A673 (cell line): ENCODE measurements at regions not wholly inside any gene's neighbourhood (a gene's known extent, or its start where the extent isn't known, plus 50 kb on each side); places are given as distances from the start of the nearest gene placed in this dataset.

ENCODE experiments used
- BruUV-seq: library from RNA; stranded (reverse); fragments of 400-500 nt; replicated peaks from 2 replicates; lab custom pipeline; 2021; lab: Mats Ljungman, UMichigan
- CTCF ChIA-PET: fragments of 300-600 bp; sonication (Branson Sonifier 250); formaldehyde crosslinking; loops from one replicate; lab custom pipeline; 2022; ENCODE audit warnings: antibody characterized with exemption; lab: Charles Lee
- POLR2A ChIA-PET: fragments of 300-600 bp; sonication (Branson Sonifier 250); formaldehyde crosslinking; loops from one replicate; lab custom pipeline; 2022; ENCODE audit warnings: antibody characterized with exemption; ENCODE audit not compliant: low non-redundant PET; lab: Charles Lee
- DNase-seq: peaks from one replicate; pipeline ENCODE4 v3.0.0-alpha.2; 2015; ENCODE audit warnings: low spot score
- H3K27ac ChIP-seq: fragments of 200-600 bp; sonication (generic); 2 replicates; pipeline ENCODE4 v1.5.1; 2016; ENCODE audit warnings: mixed run types, low read depth, mild to moderate bottlenecking, mixed read lengths, antibody characterized with exemption, low read length; ENCODE audit not compliant: poor library complexity, severe bottlenecking
- H3K27me3 ChIP-seq: fragments of 200-600 bp; sonication (generic); replicated peaks from 2 replicates; pipeline ENCODE4 v1.6.1; 2017; ENCODE audit warnings: mixed run types, low read depth, mild to moderate bottlenecking, mixed read lengths, antibody characterized with exemption, low read length; ENCODE audit not compliant: insufficient read depth, poor library complexity
- H3K36me3 ChIP-seq: fragments of 200-600 bp; sonication (generic); 2 replicates; pipeline ENCODE4 v1.6.1; 2016; ENCODE audit warnings: mixed run types, mild to moderate bottlenecking, mixed read lengths, antibody characterized with exemption, low read length; ENCODE audit not compliant: insufficient read depth, poor library complexity, severe bottlenecking
- H3K4me1 ChIP-seq: fragments of 200-600 bp; sonication (generic); 2 replicates; pipeline ENCODE4 v1.6.1; 2017; ENCODE audit warnings: mixed run types, mild to moderate bottlenecking, mixed read lengths, antibody characterized with exemption, low read length; ENCODE audit not compliant: insufficient read depth, poor library complexity, severe bottlenecking
- H3K4me3 ChIP-seq: fragments of 200-600 bp; sonication (generic); 2 replicates; pipeline ENCODE4 v1.5.1; 2016; ENCODE audit warnings: low read depth, mixed run types, mild to moderate bottlenecking, mixed read lengths, low read length; ENCODE audit not compliant: poor library complexity, severe bottlenecking
- H3K9me3 ChIP-seq: fragments of 200-600 bp; sonication (generic); 2 replicates; pipeline ENCODE4 v1.6.1; 2016; ENCODE audit warnings: mixed run types, low read depth, mild to moderate bottlenecking, mixed read lengths, antibody characterized with exemption, low read length; ENCODE audit not compliant: poor library complexity, severe bottlenecking
- EZH2 ChIP-seq: fragments of 200-600 bp; sonication (generic); IDR thresholded peaks from 2 replicates; pipeline ENCODE4 v1.6.1; 2017; ENCODE audit warnings: borderline replicate concordance, low read depth, mild to moderate bottlenecking, mixed read lengths, antibody characterized with exemption, low read length; ENCODE audit not compliant: poor library complexity, severe bottlenecking
- intact Hi-C: fragments of 100-400 bp; cut with micrococcal nuclease; formaldehyde crosslinking; loops from one replicate; pipeline ENCODE4 v1.10.0; 2022; ENCODE audit not compliant: unreplicated experiment
- TF ChIP-seq, protein P1 (sequence below): fragments of 300-800, 200-600 bp; sonication (generic); conservative IDR thresholded peaks from 2 replicates; pipeline ENCODE4 v1.5.1; 2017; ENCODE audit warnings: low read depth, mild to moderate bottlenecking, antibody characterized with exemption, low read length, moderate library complexity, mixed read lengths

DNA sequence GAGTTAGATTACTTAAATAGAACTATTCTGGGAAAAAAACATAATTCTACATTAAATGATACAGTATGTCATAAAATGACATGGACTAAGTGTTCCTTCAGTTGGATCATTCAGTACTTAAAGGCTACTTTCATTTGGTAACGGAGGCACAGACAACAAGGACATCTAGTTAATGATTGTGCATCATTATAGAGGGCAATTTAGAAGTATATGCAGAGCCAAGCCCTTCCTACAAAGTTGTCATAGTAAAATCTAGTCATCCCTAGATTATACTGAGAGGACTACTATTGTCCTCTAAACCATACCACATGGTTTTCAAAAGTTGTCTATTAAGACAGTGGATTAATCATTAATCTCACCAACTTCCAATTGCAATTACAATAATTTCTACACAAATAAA is 53.9 kb upstream of the STXBP5 start:
- ChIA-PET CTCF (no interaction called here), POLR2A (no interaction called here)
- no peaks in the 10 kb centered on the region for H3K9me3 ChIP-seq
- H3K4me1 ChIP-seq = no peaks in the 10 kb centered on the region
- TF ChIP-seq EZH2 = no peak
- TF ChIP-seq, protein P1, sequence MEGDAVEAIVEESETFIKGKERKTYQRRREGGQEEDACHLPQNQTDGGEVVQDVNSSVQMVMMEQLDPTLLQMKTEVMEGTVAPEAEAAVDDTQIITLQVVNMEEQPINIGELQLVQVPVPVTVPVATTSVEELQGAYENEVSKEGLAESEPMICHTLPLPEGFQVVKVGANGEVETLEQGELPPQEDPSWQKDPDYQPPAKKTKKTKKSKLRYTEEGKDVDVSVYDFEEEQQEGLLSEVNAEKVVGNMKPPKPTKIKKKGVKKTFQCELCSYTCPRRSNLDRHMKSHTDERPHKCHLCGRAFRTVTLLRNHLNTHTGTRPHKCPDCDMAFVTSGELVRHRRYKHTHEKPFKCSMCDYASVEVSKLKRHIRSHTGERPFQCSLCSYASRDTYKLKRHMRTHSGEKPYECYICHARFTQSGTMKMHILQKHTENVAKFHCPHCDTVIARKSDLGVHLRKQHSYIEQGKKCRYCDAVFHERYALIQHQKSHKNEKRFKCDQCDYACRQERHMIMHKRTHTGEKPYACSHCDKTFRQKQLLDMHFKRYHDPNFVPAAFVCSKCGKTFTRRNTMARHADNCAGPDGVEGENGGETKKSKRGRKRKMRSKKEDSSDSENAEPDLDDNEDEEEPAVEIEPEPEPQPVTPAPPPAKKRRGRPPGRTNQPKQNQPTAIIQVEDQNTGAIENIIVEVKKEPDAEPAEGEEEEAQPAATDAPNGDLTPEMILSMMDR = no peak
- no peak for DNase-seq
- no peaks in the 10 kb centered on the region for H3K27me3 ChIP-seq
- H3K36me3 ChIP-seq = no peaks in the 10 kb centered on the region
- H3K4me3 ChIP-seq = no peak overlapping the region
- H3K27ac ChIP-seq = no peak overlapping the region
- intact Hi-C loops = no loop called here
- BruUV-seq = no TSS peak
